SIG-M5 treated with dmso at 0.1 percent for 504 hours (cell line): ENCODE measurements at regions not wholly inside any gene's neighbourhood (a gene's known extent, or its start where the extent isn't known, plus 50 kb on each side); places are given as distances from the start of the nearest gene placed in this dataset.
A peak's percentile ranks its signal among the peaks of the same experiment; 100 is the strongest.

Experiments
- DNase-seq: peaks from one replicate; lab custom pipeline; 2025; ENCODE audit not compliant: unreplicated experiment; lab: John Stamatoyannopoulos, UW

- DNase-seq = no peak
Measured at GRCh38 chr13:33891196-33891742, 73.3 kb downstream of the RFC3 start.

- DNase-seq = no peak
Measured at GRCh38 chr13:33893559-33893958, 75.6 kb downstream of the RFC3 start.

- no peak for DNase-seq
Measured at GRCh38 chr13:33904431-33904830, 86.5 kb downstream of the RFC3 start.

GRCh38 chr13:33908116-33908515 lies 90.2 kb downstream of the RFC3 start:
- no peak for DNase-seq

DNA sequence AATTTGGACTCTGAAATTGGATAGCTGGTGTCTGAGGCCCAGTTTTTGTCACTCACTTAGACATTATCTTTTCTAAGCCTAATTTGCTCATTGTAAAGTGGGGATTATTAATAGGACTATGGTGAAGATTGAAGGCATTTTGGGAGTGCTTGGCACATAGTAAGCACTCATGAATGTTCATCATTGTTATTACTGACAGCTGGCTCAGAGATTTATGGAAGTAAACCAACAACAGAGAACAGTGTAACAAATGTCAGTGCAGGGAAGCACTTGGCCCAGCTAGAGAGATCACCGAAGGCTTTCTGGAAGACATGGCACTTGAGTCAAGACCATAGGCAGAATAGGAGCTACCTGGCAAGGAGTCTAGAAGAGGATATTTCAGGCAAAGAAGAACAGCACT lies 92.3 kb downstream of the RFC3 start:
- DNase-seq = no peak

GRCh38 chr13:33911521-33911920 lies 93.6 kb downstream of the RFC3 start:
- no peak for DNase-seq

- no peak for DNase-seq
Measured at GRCh38 chr13:33913829-33914228, 95.9 kb downstream of the RFC3 start.

- no peak for DNase-seq
Measured at GRCh38 chr13:33917190-33917589, 99.2 kb downstream of the RFC3 start.

DNA sequence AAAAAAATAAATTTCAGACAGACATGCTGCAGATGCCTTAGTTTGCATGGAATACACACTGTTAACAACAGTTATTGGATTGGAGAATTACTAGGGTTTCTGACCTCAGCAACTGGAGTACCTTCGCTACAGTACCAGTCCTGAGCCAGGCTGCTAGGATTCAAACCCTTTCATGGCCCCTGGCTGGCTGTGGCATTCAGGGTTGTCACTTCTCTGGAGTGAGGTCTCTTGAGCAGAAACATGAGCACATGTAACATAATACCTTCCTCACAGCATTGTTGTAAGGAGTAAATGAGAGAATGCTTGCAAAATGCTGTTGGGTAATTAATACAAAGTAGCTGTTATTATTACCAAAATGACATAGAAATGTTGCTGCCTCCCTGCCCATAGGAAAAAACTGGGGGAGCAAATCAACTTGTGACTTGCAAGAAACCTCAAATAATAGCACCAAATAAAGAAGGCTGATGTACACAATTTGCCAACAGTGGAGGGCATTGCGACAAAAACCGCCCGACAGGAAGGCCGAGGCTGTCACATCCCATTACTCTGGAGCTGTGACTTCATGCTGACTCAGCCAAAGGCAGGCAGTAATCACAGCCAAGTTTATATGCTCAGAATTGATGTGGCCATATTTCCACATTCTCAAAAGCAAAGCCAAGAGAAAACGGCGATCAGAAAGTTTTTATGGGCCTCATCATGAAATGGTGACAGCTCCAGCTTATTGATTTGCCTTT lies 100.4 kb downstream of the RFC3 start:
- peak; percentile 44 for DNase-seq

DNA sequence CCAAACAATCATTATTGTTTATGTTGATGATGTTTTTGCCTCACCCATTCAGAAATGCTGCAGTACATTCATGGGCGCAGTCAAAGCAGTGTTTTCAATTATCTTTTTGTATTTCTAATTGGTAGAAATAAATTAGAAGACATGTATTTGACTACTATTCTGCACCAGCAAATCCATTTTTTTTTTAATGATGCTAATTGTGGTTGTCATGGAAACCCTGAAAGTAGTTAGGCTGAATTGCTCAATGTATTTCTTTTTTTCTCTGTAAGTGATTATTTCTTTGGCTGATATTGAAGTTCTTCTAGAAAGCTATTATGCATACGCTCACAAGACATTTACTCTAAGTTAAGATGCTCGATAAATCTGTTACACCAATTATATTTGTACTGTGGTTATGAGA lies 101.2 kb downstream of the RFC3 start:
- DNase-seq = no peak

- DNase-seq = no peak
Measured at GRCh38 chr13:33925563-33925962, 107.6 kb downstream of the RFC3 start.

DNA sequence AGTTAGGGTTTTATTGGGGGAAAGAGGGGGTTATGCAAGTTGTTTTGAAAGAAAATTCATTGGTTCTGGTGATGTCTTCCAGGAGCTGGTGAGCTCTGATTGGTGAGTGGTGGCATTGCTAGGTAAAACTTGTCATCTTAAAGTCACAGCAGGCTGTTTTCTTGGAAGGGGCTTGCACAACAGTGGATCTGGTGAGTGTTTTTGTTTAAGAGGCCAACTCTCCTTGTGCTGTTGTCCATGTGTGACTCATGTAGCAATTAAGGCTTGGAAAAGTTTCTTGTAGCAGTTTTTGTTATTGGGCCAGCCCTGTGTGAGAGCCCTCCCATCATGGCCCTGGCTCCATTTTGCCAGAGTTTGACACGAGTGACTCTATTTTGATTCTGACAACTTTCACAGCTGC lies 109.4 kb downstream of the RFC3 start:
- DNase-seq = no peak

DNA sequence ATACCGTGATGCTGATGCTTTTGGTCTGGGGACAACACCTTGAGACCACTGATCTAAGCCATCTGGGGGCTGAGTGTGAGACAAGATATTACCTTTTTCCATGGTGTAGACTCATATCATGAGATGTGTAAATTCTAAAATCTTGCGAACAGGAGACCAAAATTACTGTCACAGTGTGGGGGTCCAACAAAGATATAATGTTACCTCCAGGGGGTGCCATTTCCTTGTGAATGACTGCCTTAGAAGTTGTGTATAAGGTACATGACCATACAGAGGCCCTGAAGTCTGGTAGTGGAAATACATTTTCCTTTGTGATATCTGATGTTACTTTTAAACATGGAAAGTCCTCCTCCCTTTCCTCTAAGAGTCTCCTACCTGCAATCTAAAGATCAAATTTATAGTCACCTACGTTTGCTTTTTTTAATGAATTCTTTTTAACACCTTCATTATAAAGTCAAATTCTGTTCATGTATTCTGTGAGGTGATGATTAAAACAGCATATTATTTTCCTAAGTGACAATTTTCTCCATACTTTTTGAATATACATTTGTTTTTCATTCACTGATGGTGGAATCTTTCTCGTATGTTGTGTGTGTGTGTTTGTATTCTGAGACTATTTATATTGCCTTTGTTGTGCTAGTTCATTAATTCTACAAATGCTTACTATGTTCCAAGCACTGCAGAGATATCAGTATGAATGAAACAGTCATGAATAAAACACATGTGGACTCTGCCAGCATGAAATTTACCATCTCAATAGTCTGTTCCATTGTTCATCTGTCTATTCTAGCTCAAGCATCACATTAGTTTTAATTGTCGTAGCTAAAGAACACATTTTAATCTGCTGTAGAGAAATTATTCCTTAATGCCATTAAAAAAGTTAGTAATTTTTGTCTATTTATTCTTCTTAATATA lies 113.7 kb downstream of the RFC3 start:
- peak; percentile 39 for DNase-seq

DNA sequence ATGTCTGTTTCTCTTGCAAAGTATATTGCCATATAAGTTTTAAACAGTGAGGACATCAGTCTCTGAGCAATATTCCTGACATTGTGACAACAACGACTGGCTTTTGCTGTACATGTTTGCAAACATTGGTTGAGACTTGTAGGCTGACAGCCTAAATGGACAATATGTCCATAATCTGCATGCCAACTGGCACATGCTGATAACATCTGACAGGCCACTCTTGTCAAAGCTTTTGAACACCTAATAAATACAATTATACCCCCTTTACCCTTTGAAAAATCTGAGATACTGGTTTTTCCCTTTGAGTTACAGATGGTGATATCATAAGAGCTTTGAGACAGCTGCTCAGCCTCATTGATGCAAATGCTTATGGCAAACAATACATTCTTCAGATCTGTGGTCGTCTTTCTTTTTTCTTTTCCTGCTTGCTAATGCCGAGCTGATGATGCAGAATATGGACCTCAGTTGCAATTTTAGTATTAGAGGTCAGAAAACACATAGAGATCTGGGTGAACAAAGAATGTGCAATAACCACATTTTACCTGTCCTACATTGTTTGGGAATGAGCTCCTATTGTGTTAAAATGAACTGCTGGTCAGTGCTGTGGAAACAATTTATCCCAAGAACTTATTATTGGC lies 114.9 kb downstream of the RFC3 start:
- no peak for DNase-seq

DNA sequence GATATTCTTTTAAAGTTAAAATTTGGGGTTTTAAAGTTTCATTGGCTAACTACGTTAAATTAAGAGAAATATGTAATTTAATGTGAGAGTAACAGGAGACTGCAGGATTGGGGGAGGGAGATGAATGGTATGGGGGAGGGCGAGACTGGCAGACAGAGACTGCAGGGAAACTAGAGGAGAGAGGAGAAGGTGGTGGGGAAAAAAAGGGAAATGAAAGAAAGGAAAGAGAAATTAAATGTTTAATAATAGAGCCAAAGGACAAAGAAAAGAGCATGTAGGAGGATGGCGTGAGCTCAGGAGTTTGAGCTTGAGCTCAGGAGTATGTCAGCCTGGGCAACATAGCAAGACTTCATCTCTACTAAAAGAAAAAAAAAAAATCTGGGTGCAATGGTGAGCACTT lies 115.9 kb downstream of the RFC3 start:
- peak; percentile 61 for DNase-seq

DNA sequence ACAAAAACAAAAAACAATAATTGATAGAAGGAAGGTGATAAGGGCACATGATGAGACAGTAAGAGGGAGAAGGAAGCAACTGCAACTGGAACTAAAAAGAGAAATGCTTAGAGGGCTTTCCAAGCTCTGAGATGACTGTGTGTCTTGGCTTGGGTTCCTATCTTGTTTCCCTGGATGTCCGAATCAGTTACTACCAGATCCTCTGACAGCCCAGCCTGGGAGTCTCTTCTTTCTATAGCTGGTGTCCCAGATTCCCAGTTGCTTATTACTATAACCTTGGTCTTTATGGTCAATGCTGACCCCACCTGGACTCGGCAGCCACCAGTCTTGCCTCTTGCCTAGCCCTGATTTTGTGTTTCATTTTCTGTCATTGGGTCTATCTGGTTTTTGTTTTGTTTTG lies 116.4 kb downstream of the RFC3 start:
- DNase-seq = no peak

DNA sequence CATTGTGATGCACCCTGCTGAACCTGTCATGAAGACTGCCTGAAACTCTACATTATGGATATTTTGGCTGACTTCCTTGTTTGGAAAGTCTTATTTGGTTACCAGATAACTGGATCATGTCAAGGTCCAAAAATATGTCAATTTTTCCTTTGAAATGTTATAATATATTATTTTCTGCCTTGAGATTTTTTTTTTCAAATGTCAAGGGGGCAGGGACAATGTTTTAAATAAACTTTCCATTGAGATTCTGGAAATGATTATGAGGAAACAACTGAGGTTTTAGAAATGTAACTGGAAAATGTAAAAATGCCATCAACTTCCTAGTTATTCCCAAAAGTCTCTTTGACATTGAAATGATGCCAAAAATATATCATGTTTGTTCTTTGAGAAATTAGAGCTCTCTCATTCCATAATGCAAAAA lies 117.0 kb downstream of the RFC3 start:
- no peak for DNase-seq

DNA sequence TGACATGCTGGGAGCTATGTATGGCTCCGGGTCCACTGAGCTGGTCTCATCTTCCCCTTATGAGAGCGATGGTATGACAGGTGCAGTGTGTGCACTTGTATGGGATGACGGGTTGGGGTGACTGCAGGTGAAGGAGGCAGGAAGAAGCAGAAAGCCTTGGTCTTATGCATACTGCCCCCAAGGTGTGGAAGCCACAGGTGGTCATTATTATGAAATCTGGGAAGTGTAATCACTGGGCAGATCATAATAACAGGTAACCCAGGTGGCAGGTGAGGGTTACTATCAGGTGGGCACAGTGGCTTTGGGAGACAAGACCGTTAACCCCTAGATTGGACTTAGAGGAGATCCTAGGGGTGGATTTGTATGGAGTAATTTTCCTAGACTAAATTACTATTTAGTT lies 118.0 kb downstream of the RFC3 start:
- DNase-seq = no peak

GRCh38 chr13:33937373-33938098 lies 119.6 kb downstream of the RFC3 start:
- no peak for DNase-seq

- DNase-seq = no peak
Measured at GRCh38 chr13:33940256-33940655, 122.3 kb downstream of the RFC3 start.

- DNase-seq = no peak
Measured at GRCh38 chr13:33940898-33941297, 122.9 kb downstream of the RFC3 start.
